HG02938 (cell line): ENCODE measurements at regions not wholly inside any gene's neighbourhood (a gene's known extent, or its start where the extent isn't known, plus 50 kb on each side); places are given as distances from the start of the nearest gene placed in this dataset.

Source experiments
- ATAC-seq: cut with Tn5 transposase; IDR thresholded peaks from one replicate; pipeline ENCODE4 v1.9.1; 2021; ENCODE audit warnings: mild to moderate bottlenecking, moderate library complexity; ENCODE audit not compliant: unreplicated experiment

DNA sequence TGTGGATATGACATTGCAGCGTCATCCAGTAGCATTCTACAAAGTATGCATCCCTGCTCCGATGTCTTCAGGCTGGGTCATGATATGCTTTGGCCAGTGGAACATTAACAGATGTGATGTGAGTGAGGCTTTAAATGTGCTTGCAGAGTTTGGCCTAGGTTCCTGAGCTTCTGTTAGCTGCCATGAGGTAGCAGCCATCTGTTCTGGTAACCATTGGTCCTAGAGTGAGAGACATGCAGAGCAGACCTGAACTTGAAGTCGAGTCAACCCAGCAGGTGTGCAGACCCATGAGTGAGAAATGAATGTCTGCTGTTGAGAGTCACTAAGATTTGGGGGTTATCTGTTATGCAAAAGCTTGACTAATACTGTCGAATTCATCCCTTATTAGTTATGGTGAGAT is 73.8 kb upstream of the NABP1 start:
- ATAC-seq = no peak

DNA sequence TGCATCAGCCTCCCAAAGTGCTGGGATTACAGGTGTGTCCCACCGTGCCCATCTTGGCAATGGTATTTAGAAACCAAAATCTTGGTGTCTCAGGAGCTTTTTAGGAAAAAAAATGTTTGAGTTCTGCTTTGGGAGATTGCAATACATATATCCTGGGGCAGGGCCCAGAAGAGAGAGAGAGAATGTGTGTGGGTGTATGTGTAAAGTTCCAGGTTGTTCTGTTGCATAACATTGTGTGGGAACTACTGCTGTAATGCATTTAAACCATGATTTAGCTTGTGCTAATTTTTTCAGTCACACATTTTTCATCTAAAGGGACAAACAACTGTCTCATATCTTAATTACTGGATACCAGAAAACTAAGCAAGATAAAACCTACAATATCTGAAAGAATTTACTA is 70.8 kb upstream of the NABP1 start:
- ATAC-seq = no peak

DNA sequence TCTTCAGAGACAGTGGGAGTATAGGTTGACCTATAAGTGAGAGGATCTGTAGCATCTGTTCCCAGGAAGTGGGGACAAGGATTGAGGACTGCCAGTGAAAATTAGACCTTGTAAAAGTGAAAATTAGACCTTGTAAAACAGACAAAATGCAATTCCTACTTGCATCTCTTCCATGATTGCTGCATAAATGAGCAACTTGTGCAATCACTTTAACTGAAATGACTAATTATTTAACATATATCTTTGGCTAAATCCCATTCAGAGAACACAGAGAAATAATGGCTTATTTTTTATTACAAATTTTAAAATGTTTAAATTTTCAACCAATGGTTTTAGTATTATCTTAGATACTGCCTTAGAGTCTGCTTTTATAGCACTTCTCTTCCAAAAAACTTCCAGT is 67.2 kb upstream of the NABP1 start:
- ATAC-seq = no peak

DNA sequence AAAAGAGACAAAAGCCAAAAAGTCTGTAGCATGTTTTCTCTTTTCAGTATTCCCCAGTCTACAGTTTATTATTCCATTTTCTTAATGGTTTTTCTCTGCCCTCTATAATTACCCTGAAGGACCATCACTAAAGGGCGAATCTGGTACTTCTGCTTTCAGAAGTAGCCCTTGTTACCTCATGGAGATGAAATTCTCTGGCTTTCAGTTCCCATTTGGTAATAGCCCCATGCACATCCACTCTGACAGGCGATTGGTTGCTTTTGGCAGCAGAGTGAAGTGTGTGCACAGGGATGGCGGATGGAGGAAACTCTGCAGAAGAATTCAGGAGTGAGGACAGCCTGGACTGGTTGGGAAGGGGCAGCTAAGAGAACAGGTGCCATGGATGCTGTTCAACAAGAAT is 66.3 kb upstream of the NABP1 start:
- ATAC-seq = peak; percentile 97

DNA sequence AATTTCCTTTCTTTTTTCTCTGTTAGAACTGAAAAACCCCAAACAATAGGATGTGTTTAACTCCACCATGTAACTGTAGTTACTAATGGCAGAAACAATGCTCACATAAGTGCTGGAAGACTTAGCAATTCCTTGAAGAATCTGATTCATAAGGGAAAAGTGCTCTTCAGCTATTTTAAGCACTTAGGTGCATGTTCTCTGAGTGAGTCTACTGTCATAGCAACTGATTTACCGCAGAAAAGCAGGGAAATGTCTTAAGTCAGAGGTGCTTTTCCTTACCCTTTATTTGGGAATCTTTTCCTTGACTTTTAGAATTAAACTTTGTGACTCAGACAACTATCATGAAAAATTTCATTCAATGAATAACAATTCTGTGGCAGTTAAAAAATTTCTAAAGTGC is 65.4 kb upstream of the NABP1 start:
- no peak for ATAC-seq

DNA sequence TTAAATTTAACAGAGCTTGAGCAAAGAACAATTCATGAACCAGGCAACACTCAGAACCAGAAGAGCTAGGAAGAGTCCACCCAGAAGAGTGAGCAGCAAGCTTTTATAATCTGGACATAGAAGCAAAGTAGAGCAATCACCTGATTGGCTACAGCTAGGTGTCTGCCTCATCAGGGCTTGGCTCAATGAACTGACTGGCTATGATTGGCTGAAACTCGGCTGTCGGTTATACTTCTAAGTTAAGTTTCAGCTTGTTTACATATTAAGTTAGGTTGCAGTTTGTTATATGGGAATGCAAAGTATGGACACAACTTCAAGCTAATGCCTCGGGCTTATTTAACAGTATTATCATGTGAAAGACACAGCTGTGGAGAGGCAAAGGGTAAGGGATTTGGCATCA is 63.2 kb upstream of the NABP1 start:
- ATAC-seq = no peak

DNA sequence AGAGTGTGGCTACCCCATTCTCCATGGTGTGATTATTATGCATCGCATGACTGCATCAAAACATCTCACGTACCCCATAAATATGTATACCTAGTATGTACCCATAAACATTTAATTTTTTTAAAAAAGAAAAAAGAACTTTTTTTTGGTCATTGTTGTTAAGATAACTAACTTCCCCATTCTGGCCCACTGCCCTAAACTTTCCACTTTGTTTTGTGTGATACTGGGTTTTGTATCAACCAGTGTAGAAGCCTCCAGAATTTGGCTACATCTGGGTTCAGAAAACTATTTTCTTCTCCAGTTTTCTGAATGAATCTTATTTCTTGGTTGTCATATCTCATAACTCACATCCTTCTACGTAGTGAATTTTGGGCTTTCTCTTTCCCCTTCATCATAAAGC is 62.3 kb upstream of the NABP1 start:
- no peak for ATAC-seq

DNA sequence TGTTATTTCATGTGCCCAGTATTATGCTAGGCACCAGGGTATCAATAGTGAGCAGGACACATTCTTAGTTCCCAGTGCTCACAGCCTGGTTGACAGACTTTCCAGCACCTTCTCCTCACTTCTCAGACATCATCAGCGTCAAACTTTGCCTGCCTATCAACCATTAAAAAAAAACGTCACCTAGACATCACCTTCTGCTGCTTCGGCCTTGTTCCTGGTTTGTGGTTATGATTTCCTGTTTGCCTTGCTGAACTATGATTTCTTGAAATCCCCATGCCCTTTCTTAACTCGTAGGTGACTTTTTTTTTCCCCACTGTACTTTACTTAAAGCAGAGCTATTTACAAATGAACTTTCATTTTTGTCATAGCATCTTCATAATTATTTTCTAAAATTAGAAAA is 60.4 kb upstream of the NABP1 start:
- ATAC-seq = peak; percentile 87

DNA sequence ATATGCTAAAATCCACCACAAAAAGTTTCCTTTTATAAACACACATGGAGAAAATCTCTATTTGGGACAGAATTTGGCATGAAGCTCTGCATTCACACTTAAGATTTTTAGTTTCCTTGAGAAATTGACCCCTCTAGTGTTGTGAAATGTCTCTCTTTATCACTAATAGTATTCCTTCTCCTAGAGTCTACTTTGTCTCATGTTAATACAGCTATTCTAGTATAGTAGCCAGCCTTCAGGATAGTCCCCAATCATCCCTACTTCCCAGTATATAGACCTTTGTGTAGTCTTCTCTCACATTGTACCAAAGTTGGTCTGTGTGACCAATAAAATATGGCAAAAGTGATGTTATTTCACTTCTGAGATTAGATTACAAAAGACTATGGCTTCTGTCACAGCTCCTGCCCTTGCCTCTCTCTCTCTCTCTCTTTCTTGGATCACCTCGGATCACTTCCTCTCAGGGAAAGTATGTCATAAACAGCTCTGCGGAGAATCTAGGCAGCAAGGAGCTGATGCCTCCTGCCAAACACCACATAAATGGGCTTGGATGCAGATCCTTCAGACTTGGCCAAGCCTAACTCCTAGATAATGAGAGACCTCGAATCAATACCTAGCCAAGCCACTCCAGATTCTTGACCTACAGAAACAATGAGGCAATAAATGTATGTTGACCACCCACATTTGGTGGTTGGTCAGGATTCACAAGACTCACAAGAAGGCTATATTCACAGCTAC is 59.7 kb upstream of the NABP1 start:
- ATAC-seq = no peak

DNA sequence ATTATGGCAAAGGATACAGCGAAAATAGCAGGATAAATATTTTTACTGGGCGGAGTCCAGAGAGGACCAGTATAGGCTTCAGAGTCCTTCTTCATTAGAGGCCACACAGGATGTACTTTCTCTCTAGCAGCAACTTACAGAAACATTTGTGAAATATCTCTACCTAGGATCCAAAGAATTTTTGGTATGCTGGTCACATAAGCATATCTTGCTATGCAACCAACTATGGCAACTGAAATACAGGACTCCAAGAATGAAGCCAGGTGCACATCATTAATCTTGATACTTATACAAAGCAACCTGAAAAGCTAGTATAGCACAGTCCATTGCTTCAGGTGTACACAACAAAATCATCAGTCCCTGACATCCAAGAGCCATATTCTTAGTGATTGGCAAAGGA is 59.1 kb upstream of the NABP1 start:
- no peak for ATAC-seq

DNA sequence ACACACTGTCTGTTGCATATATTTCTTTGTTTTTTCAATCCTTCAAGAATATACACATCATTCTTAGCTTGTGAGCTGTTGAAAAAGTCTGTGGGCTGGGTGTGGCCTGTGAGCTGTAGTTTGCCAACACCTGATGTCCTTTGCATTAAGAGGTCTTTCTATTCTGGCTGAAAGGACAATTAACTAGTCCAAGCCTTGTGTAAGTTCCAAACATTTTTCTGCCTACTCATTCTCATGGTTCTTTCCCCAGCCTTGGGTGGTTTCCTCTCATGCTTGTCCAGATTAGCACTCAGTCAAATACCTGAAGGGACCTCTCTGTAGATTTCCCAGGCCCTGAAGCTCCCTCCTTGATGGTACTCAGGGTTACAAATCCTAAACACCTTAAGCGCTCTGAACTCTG is 57.8 kb upstream of the NABP1 start:
- ATAC-seq = no peak

DNA sequence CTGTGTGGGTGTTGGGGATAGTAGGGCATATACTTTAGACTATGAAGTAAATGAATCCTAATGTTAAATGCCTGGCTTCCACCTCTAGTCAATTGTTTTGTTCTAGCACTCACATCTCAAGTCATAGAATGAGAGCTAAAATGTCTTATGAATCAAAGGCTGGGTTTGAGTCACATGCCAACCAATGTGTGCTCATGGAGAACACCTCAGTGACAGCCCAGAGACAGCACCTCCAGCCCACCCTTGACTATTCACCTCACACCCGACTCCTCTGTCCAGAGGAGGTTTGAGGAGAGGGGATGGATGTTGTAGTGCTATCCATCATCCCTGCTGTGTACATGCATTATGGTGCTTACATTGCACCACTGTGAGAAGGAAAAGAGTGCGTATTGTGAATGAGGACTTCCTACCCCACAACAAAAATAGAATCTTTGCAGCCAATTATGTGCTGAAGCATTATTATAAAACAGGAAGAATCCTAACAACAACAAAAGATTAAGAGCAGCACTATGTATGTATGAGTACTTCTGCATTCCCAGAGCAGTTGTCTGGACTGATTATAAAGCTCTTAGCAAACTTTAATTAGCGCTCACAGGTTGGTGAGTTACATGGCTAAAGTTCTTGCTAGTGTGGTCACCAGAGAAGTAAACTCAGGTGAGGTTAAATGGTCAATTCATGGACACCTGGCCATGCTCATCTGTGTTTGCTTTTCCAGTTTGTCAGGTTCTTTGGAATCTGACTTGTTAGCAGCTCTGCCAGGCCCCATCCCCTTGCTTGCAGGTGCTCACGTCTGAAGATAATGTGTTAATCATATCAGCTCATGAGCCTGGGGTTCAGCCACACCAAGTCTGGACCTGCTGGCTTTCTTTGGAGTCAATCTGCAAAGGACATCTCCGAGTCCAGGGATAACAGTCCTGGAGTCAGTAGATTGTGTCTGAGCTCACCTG is 55.3 kb upstream of the NABP1 start:
- ATAC-seq = no peak

DNA sequence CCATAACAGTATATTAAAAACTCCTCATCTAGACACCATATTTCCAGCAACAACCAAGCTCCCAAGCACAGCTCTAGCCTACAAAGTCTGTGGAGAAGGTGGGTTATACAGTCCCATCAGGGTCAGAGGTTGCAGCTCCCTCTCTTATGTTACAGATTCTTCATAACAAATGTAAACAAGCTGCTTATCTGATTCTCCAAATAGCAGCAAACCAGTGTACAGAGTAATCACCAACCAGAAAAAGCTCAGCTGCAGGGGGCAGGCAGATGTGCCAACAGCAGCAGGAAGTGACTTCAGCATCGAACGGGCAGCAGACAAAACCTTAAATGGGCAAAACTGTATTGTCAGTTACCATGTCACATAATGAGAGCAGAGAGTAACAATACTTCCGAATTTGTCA is 52.9 kb upstream of the NABP1 start:
- ATAC-seq = peak; percentile 58

DNA sequence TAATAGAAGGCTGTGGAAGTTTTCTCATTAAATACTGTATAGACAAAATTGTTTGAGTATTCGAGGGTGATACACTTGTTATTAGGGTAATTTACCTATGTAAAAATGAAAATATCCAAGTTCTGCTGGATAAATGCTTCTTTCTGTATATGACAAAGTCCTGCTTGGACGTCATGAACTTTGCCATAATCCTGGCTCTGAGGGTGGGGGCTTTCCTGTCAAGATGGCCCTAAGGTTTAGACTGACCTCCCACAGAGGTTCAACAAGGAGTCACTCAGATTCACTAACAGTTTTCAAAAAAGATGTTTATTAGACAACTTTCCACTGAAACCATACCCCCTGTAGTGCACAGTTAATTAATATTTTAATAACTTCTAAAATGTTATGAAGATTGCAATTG is 52.5 kb upstream of the NABP1 start:
- no peak for ATAC-seq

DNA sequence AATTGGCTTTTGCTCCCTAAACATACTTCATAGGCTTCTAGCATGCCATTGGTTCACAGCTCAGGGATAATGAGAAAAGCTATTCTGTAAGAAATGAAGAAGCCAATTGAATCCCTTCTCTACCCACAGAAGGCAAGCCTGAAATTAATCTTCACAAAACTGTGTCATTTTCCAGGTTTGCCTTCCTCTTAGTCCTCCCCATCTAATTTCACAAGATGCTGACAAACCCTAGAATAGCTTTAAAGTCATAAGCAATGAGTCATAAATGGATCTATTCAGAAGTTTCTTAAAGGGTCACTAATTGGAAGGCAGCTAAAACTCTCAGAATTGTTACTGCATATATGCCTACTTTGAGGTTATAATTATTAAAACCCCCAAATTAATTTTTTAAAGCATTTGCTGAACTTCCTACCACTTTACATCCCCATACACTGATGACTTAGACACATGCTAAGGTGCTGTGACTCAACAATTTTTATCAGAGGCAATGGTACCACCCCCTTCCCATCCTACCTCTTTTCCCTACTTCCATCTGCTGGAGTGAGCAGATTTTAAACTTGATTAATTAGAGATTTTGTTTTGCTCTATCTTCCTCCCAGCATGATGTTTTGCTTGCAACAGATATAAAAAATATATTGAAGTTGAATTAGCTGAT is 51.3 kb upstream of the NABP1 start:
- ATAC-seq = no peak

DNA sequence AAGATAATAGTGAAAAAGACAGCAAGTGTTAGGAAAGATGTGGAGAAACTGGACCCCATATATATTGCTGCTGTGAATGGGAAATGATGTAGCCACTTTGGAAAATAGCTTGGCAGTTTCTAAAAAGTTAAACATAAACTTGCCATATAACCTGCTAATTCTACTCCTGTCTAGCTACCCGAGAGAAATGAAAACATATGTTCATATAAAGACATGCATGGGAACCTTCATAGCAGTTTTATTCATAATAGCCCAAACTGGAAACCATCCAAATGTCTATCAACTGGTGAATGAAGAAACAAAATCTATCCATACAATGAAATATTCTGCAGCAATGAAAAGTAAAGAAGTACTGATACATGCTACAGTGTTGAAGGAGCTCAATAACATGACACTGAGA is 50.4 kb upstream of the NABP1 start:
- ATAC-seq = no peak
